PC-9 (cell line): ENCODE measurements at regions not wholly inside any gene's neighbourhood (a gene's known extent, or its start where the extent isn't known, plus 50 kb on each side); places are given as distances from the start of the nearest gene placed in this dataset.

ENCODE experiments used
- BruUV-seq: library from RNA; stranded (reverse); fragments of 400-500 nt; replicated peaks from 2 replicates; lab custom pipeline; 2021; lab: Mats Ljungman, UMichigan
- CTCF ChIA-PET: fragments of 300-600 bp; sonication (Branson Sonifier 250); formaldehyde crosslinking; loops from one replicate; lab custom pipeline; 2022; ENCODE audit warnings: antibody characterized with exemption; lab: Charles Lee
- POLR2A ChIA-PET: fragments of 300-600 bp; sonication (Branson Sonifier 250); formaldehyde crosslinking; loops from one replicate; lab custom pipeline; 2022; ENCODE audit warnings: antibody characterized with exemption; ENCODE audit not compliant: unreplicated experiment; lab: Charles Lee
- DNase-seq, 2 experiments: peaks; one replicate each; pipeline versions ENCODE4 v3.0.0 to v3.0.0-alpha.2; 2015 to 2022; ENCODE audit warnings: mixed read lengths in 1 of 2
- H2AFZ ChIP-seq: fragments of 200-600 bp; sonication (generic); 2 replicates; pipeline ENCODE4 v1.8.1; 2017; ENCODE audit warnings: antibody characterized with exemption
- H3F3A ChIP-seq: fragments of 200-600 bp; sonication (generic); 2 replicates; pipeline ENCODE4 v1.8.1; 2017; ENCODE audit warnings: antibody characterized with exemption, mild to moderate bottlenecking, low read depth; ENCODE audit not compliant: insufficient read depth
- H3K27ac ChIP-seq: fragments of 200-600 bp; sonication (generic); 2 replicates; pipeline ENCODE4 v1.6.1; 2016; ENCODE audit warnings: mixed run types
- H3K27me3 ChIP-seq: fragments of 200-600 bp; sonication (generic); 2 replicates; pipeline ENCODE4 v1.6.1; 2016; ENCODE audit warnings: low read depth, mixed run types; ENCODE audit not compliant: insufficient read depth
- H3K36me3 ChIP-seq: fragments of 200-600 bp; sonication (generic); 2 replicates; pipeline ENCODE4 v1.6.1; 2016; ENCODE audit warnings: low read depth, mixed run types
- H3K4me1 ChIP-seq: fragments of 200-600 bp; sonication (generic); replicated peaks from 2 replicates; pipeline ENCODE4 v1.6.1; 2016; ENCODE audit warnings: mixed run types; ENCODE audit not compliant: insufficient read depth
- H3K4me2 ChIP-seq: fragments of 200-600 bp; sonication (generic); 2 replicates; pipeline ENCODE4 v1.6.1; 2017; ENCODE audit warnings: mixed run types
- H3K4me3 ChIP-seq: fragments of 200-600 bp; sonication (generic); 2 replicates; pipeline ENCODE4 v1.6.1; 2016; ENCODE audit warnings: mixed run types
- H3K79me2 ChIP-seq: fragments of 200-600 bp; sonication (generic); 2 replicates; pipeline ENCODE4 v1.6.1; 2017; ENCODE audit warnings: low read depth, mixed run types
- H3K9me2 ChIP-seq: fragments of 200-600 bp; sonication (generic); 2 replicates; pipeline ENCODE4 v1.8.1; 2017; ENCODE audit warnings: mild to moderate bottlenecking; ENCODE audit not compliant: insufficient read depth
- H3K9me3 ChIP-seq: fragments of 200-600 bp; sonication (generic); 2 replicates; pipeline ENCODE4 v1.8.1; 2016; ENCODE audit warnings: low read depth; ENCODE audit not compliant: insufficient read depth
- H4K20me1 ChIP-seq: fragments of 200-600 bp; sonication (generic); 2 replicates; pipeline ENCODE4 v1.8.1; 2017; ENCODE audit not compliant: insufficient read depth
- EZH2 ChIP-seq: fragments of 200-600 bp; sonication (generic); IDR thresholded peaks from 2 replicates; pipeline ENCODE4 v1.8.0; 2017; ENCODE audit warnings: antibody characterized with exemption, low read depth
- intact Hi-C: fragments of 100-400 bp; cut with micrococcal nuclease; formaldehyde crosslinking; loops from one replicate; pipeline ENCODE4 v1.10.0; 2022; ENCODE audit not compliant: unreplicated experiment
- TF ChIP-seq, protein P1 (sequence below): fragments of 200-600 bp; sonication (generic); conservative IDR thresholded peaks from 2 replicates; pipeline ENCODE4 v1.6.1; 2017; ENCODE audit warnings: mixed run types, antibody characterized with exemption, mild to moderate bottlenecking, moderate library complexity

DNA sequence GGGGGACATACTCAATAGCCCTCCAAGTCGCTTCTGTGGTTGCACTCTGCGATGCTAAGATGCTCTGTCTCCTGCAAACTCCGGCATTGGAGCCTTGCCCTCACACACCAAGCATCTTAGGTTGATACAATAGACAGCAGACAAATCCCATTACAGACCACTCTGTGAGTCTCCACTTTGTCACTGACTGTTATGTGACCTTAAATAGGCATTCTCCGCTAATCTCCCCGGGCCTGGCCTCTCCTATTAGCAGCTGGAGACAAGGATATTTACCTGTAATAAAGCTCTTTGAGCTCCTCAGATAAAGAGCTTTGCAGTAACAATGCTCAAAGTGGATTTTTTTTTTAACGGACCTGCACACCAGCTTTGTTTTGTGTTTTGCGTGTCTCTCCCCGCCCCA is 479.7 kb upstream of the TBX3 start:
- H3K4me2 ChIP-seq, result no peak overlapping the region
- no peaks in the 10 kb centered on the region for H4K20me1 ChIP-seq
- no peaks in the 10 kb centered on the region for H3K9me3 ChIP-seq
- no peak overlapping the region for H3K4me3 ChIP-seq
- no TSS peak for BruUV-seq
- POLR2A ChIA-PET, result no interaction called here
- no peaks in the 10 kb centered on the region for H3K36me3 ChIP-seq
- H3K4me1 ChIP-seq, result no peaks in the 10 kb centered on the region
- H3K9me2 ChIP-seq, result no peaks in the 10 kb centered on the region
- H3F3A ChIP-seq, result no peaks in the 10 kb centered on the region
- DNase-seq, result no peak
- no peak overlapping the region for H3K27ac ChIP-seq
- peaks cover 6% of the 10 kb centered on the region; the same call in 1 of the 2 replicates for H3K27me3 ChIP-seq
- no peaks in the 10 kb centered on the region for H3K79me2 ChIP-seq
- TF ChIP-seq, protein P1, sequence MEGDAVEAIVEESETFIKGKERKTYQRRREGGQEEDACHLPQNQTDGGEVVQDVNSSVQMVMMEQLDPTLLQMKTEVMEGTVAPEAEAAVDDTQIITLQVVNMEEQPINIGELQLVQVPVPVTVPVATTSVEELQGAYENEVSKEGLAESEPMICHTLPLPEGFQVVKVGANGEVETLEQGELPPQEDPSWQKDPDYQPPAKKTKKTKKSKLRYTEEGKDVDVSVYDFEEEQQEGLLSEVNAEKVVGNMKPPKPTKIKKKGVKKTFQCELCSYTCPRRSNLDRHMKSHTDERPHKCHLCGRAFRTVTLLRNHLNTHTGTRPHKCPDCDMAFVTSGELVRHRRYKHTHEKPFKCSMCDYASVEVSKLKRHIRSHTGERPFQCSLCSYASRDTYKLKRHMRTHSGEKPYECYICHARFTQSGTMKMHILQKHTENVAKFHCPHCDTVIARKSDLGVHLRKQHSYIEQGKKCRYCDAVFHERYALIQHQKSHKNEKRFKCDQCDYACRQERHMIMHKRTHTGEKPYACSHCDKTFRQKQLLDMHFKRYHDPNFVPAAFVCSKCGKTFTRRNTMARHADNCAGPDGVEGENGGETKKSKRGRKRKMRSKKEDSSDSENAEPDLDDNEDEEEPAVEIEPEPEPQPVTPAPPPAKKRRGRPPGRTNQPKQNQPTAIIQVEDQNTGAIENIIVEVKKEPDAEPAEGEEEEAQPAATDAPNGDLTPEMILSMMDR, result no peak
- no peak for TF ChIP-seq EZH2
- no peak overlapping the region for H2AFZ ChIP-seq
- CTCF ChIA-PET, result no interaction called here
- intact Hi-C loops, result no loop called here

DNA sequence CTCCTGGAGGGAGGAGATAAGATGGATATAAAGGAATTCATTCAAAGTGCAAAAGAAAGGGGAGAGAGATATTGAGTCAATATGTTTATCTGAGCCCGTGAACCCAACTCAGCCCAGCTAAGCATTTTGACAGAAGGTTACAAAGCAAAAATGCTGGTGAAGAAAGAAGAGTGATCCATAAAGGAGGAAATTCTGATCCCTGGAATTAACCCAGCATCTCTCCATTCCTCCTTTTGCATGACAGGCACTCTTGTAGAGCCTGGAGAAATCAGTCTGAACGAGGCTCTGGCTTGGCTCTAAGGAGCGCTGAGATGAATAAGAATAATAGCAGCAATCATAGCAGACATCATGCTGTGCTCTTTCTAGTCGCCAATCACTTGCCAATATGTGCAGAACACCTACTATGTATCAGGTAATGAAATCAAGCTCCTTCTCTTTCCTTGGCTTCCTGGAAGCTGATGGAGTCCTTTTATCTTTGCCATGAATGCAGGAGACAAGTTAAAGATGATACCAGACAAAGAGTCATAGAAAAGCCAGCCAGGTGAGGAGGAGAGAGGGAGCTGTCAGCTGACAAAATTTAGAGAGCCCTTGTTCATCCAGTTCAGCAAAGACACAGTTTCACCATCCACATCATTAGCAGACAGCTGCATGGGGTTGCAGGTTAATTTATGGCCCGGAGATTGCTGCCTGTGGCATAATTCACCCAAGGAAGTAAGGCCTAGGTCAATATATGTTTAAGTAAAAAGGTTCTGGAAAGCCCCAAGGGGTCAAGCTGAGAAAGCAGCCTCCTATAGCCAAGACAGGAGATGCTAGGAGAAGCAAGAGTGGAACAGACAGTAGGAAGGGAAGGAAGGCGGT is 476.5 kb upstream of the TBX3 start:
- H3K36me3 ChIP-seq, result no peaks in the 10 kb centered on the region
- no peaks in the 10 kb centered on the region for H4K20me1 ChIP-seq
- no peaks in the 10 kb centered on the region for H3K9me3 ChIP-seq
- CTCF ChIA-PET, result no interaction called here
- no peak overlapping the region for H3K4me2 ChIP-seq
- TF ChIP-seq, protein P1, result no peak
- TF ChIP-seq EZH2, result no peak
- no peaks in the 10 kb centered on the region for H3K27me3 ChIP-seq
- no peak overlapping the region for H3K27ac ChIP-seq
- no peak overlapping the region for H3K4me3 ChIP-seq
- no peak for DNase-seq
- intact Hi-C loops, result no loop called here
- no peaks in the 10 kb centered on the region for H3F3A ChIP-seq
- BruUV-seq, result no TSS peak
- no peak overlapping the region for H2AFZ ChIP-seq
- H3K4me1 ChIP-seq, result no peaks in the 10 kb centered on the region
- POLR2A ChIA-PET, result no interaction called here
- H3K9me2 ChIP-seq, result no peaks in the 10 kb centered on the region
- H3K79me2 ChIP-seq, result no peaks in the 10 kb centered on the region

DNA sequence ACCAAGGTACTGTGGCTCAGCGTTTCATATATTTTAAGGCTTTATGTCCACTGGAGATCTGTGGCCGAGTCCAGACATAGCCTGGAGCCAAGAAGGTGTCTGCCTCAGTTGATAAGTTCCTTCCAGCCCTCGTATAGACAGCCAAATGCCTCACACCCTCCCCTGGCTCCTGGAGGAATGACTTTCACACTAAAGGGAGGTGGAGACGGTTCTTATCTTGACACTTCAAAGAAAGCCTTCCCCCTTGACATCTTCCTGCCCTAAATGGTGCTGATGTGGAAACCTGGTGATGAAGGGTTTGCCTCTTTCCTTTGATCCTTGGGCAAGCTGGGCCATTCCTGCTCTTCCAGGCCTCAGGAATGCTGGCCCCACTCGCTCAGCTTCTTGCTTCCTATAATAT is 474.8 kb upstream of the TBX3 start:
- no peaks in the 10 kb centered on the region for H3K9me3 ChIP-seq
- no peaks in the 10 kb centered on the region for H3K79me2 ChIP-seq
- no peaks in the 10 kb centered on the region for H3K9me2 ChIP-seq
- H3K4me2 ChIP-seq, result no peak overlapping the region
- TF ChIP-seq EZH2, result no peak
- TF ChIP-seq, protein P1, result no peak
- H2AFZ ChIP-seq, result no peak overlapping the region
- CTCF ChIA-PET, result no interaction called here
- no peaks in the 10 kb centered on the region for H4K20me1 ChIP-seq
- no peak for DNase-seq
- H3K27ac ChIP-seq, result no peak overlapping the region
- no peaks in the 10 kb centered on the region for H3K4me1 ChIP-seq
- intact Hi-C loops, result no loop called here
- no peaks in the 10 kb centered on the region for H3K36me3 ChIP-seq
- POLR2A ChIA-PET, result no interaction called here
- H3K27me3 ChIP-seq, result no peaks in the 10 kb centered on the region
- BruUV-seq, result no TSS peak
- no peak overlapping the region for H3K4me3 ChIP-seq
- no peaks in the 10 kb centered on the region for H3F3A ChIP-seq
